ENCODE measurements at regions not wholly inside any gene's neighbourhood (a gene's known extent, or its start where the extent isn't known, plus 50 kb on each side); places are given as distances from the start of the nearest gene placed in this dataset.

DNA sequence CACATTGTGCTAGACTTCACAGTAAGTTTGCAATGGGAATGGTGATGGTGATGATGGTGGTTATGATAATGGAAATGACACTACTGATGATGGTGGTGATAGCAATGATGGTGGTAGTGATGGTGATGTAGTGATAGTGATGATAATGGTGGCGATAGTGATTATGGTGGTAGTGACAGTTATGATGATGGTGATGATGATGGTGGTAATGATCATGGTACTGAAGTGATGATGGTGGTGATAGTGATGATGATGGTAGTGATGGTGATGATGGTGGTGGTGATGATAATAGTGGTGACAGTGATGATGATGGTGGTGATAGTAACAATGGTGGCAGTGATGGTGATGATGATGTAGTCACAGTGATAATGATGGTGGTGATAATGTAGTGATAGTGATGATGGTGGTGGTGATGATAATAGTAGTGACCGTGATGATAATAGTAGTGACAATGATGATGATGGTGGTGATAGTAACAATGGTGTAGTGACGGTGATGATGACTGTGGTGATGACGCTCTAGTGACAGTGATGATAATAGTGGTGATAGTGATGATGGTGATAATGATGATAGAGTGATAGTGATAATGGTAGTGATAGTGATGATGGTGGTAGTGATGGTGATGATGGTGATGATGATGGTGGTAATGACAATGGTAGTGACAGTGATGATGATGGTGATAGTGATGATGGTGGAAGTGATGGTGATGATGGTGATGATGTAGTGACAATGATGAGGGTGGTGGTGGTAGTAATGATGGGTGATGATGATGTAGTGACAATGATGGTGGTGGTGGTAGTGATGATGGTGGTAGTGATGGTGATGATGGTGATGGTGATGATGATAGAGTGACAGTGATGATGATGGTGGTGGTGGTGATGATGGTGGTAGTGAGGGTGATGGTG, 222.9 kb upstream of the PWP1 start:
- TF ChIP-seq, protein P1, sequence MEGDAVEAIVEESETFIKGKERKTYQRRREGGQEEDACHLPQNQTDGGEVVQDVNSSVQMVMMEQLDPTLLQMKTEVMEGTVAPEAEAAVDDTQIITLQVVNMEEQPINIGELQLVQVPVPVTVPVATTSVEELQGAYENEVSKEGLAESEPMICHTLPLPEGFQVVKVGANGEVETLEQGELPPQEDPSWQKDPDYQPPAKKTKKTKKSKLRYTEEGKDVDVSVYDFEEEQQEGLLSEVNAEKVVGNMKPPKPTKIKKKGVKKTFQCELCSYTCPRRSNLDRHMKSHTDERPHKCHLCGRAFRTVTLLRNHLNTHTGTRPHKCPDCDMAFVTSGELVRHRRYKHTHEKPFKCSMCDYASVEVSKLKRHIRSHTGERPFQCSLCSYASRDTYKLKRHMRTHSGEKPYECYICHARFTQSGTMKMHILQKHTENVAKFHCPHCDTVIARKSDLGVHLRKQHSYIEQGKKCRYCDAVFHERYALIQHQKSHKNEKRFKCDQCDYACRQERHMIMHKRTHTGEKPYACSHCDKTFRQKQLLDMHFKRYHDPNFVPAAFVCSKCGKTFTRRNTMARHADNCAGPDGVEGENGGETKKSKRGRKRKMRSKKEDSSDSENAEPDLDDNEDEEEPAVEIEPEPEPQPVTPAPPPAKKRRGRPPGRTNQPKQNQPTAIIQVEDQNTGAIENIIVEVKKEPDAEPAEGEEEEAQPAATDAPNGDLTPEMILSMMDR (IDR thresholded peaks at IDR 0.05) = no peak
- no peak for TF ChIP-seq POLR2A (IDR thresholded peaks at IDR 0.05)

All from testis (tissue), 2 donors.